Endothelial cell of umbilical vein (primary cell): ENCODE measurements at regions not wholly inside any gene's neighbourhood (a gene's known extent, or its start where the extent isn't known, plus 50 kb on each side); places are given as distances from the start of the nearest gene placed in this dataset.

Source experiments
- BruUV-seq: library from RNA; stranded (reverse); fragments of 400-500 nt; replicated peaks from 2 replicates; lab custom pipeline; 2021; lab: Mats Ljungman, UMichigan
- CTCF ChIA-PET: fragments of 300-600, 350-600 bp; sonication (Branson Sonifier 250); formaldehyde crosslinking; loops from one replicate; lab custom pipeline; 2021; ENCODE audit warnings: antibody characterized with exemption, inconsistent platforms; lab: Charles Lee
- POLR2A ChIA-PET: fragments of 300-600, 350-600 bp; sonication (Branson Sonifier 250); formaldehyde crosslinking; loops from one replicate; lab custom pipeline; 2021; ENCODE audit warnings: antibody characterized with exemption, inconsistent platforms; lab: Charles Lee
- DNase-seq: peaks from one replicate; pipeline ENCODE4 v3.0.0-alpha.2; 2011; ENCODE audit warnings: low read depth, low spot score
- FAIRE-seq: peaks from 2 replicates; lab custom pipeline; 2011; peaks lifted over from hg19 to GRCh38; lab: Jason Lieb, UNC
- H2AFZ ChIP-seq: 2 replicates; pipeline ENCODE4 v1.6.0; 2012; ENCODE audit warnings: low read depth, low read length, control low read depth, inconsistent platforms
- H3K27ac ChIP-seq: 2 replicates; pipeline ENCODE4 v1.5.1; 2011; ENCODE audit warnings: low read depth, mild to moderate bottlenecking, control low read depth, low read length, moderate library complexity; ENCODE audit not compliant: insufficient read depth
- H3K27me3 ChIP-seq, 2 experiments: 2 replicates each; pipeline versions ENCODE4 v1.6.0 to v1.6.1; 2011; ENCODE audit warnings: low read length in 2 of 2, mixed read lengths in 1 of 2; ENCODE audit not compliant: control insufficient read depth in 2 of 2, insufficient read depth in 2 of 2
- H3K36me3 ChIP-seq, 2 experiments: 2 replicates in 1 of 2; 3 replicates in 1 of 2; pipeline ENCODE4 v1.5.1; 2011; ENCODE audit warnings: low read length in 2 of 2, mild to moderate bottlenecking in 1 of 2, moderate library complexity in 1 of 2; ENCODE audit not compliant: control insufficient read depth in 2 of 2, insufficient read depth in 2 of 2; ENCODE audit errors: extremely low read depth in 1 of 2
- H3K4me1 ChIP-seq: 3 replicates; pipeline ENCODE4 v1.5.1; 2011; ENCODE audit warnings: mild to moderate bottlenecking, low read length; ENCODE audit not compliant: control insufficient read depth, insufficient read depth; ENCODE audit errors: extremely low read depth
- H3K4me2 ChIP-seq: 2 replicates; pipeline ENCODE4 v1.6.1; 2011; ENCODE audit warnings: low read length, control low read depth, mixed read lengths; ENCODE audit not compliant: insufficient read depth
- H3K4me3 ChIP-seq, 3 experiments: fragments of 200-600 bp in 1 of 3; sonication (generic), shearing (Covaris generic) in 1 of 3; replicated peaks in 1 of 3; 2 replicates each; pipeline ENCODE4 v1.5.1; 2011 to 2016; ENCODE audit warnings: control low read depth in 3 of 3, low read length in 3 of 3, mild to moderate bottlenecking in 2 of 3, inconsistent platforms in 1 of 3, low read depth in 1 of 3, moderate library complexity in 1 of 3; ENCODE audit not compliant: insufficient read depth in 1 of 3
- H3K79me2 ChIP-seq: 2 replicates; pipeline ENCODE4 v1.6.0; 2012; ENCODE audit warnings: low read length, inconsistent platforms; ENCODE audit not compliant: control insufficient read depth, insufficient read depth
- H3K9ac ChIP-seq: replicated peaks from 2 replicates; pipeline ENCODE3; 2011; ENCODE audit warnings: low read length, control low read depth; ENCODE audit not compliant: insufficient read depth; ENCODE audit errors: extremely low read depth
- H3K9me1 ChIP-seq: replicated peaks from 3 replicates; pipeline ENCODE4 v1.6.0; 2011; ENCODE audit warnings: mild to moderate bottlenecking, low read length; ENCODE audit not compliant: control insufficient read depth, insufficient read depth; ENCODE audit errors: extremely low read depth
- H3K9me3 ChIP-seq: replicated peaks from 2 replicates; pipeline ENCODE4 v1.5.1; 2012; ENCODE audit warnings: low read length, inconsistent platforms; ENCODE audit not compliant: control insufficient read depth, insufficient read depth
- H4K20me1 ChIP-seq: replicated peaks from 2 replicates; pipeline ENCODE3; 2011; ENCODE audit warnings: mild to moderate bottlenecking, low read length; ENCODE audit not compliant: control insufficient read depth, insufficient read depth; ENCODE audit errors: extremely low read depth
- CTCF ChIP-seq, 2 donors: IDR thresholded peaks; 1 replicate in 1 of 2; 2 replicates in 1 of 2; pipeline ENCODE4 v1.5.1; 2011; ENCODE audit warnings: low read length in 2 of 2, mild to moderate bottlenecking in 2 of 2, moderate library complexity in 2 of 2, control low read depth in 1 of 2, inconsistent platforms in 1 of 2, low read depth in 1 of 2; ENCODE audit not compliant: insufficient read depth in 1 of 2; ENCODE audit errors: extremely low read depth in 1 of 2
- EZH2 ChIP-seq: IDR thresholded peaks from 2 replicates; pipeline ENCODE4 v1.6.1; 2012; ENCODE audit warnings: borderline replicate concordance, low read depth, mild to moderate bottlenecking, moderate library complexity, low read length, inconsistent platforms; ENCODE audit not compliant: severe bottlenecking
- FOS ChIP-seq: IDR thresholded peaks from 2 replicates; pipeline ENCODE4 v1.6.1; 2011; ENCODE audit warnings: mild to moderate bottlenecking, low read length, moderate library complexity, borderline replicate concordance; ENCODE audit not compliant: insufficient read depth
- GATA2 ChIP-seq: IDR thresholded peaks from 2 replicates; pipeline ENCODE4 v1.7.0; 2011; ENCODE audit warnings: low read depth, mild to moderate bottlenecking, moderate library complexity, mixed read lengths, low read length; ENCODE audit not compliant: insufficient read length, insufficient read depth
- JUN ChIP-seq: IDR thresholded peaks from 2 replicates; pipeline ENCODE4 v1.6.1; 2011; ENCODE audit warnings: borderline replicate concordance, low read depth; ENCODE audit not compliant: insufficient read length, insufficient read depth
- MAX ChIP-seq: IDR thresholded peaks from 2 replicates; pipeline ENCODE4 v1.6.1; 2011; ENCODE audit not compliant: insufficient read depth, insufficient read length
- MYC ChIP-seq: IDR thresholded peaks from one replicate; pipeline ENCODE4 v1.6.1; 2011; ENCODE audit warnings: mild to moderate bottlenecking, low read depth, low read length
- POLR2A ChIP-seq: IDR thresholded peaks from 2 replicates; pipeline ENCODE4 v1.6.1; 2012; ENCODE audit warnings: low read depth, mild to moderate bottlenecking, control low read depth, low read length
- dilution Hi-C: fragments of 300-500 bp; cut with MboI; formaldehyde crosslinking; loops from one replicate; pipeline ENCODE4 v1.15.0; 2019; ENCODE audit warnings: low sequenced_read_pairs; ENCODE audit not compliant: extremely low pct_ligation_motif_present
- intact Hi-C: fragments of 100-400 bp; cut with micrococcal nuclease; formaldehyde crosslinking; loops from one replicate; pipeline ENCODE4 v1.10.0; 2022

DNA sequence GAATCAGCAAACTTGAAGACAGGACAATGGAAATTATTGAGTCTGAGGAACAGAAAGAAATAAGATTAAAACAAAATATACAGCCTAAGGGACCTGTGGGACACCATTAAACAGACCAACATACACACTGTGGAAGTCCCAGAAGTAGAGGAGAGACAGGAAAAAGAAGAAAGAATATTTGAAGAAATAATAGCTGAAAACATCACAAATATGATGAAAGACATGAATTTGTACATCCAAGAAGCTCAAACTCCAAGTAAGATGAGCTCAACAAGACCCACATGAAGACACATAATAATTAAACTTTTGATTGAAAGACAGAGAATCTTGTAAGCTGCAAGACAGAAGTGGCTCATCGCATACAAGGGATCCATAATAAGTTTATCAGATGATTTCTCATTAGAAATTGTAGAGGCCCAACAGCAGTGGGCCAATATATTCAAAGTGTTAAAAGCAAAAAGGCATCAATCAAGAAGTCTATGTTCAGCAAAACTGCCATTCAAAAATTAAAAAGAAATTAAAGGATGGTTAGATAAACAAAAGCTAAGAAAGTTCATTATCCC lies 311.3 kb upstream of the ADGRL2 start:
- POLR2A ChIA-PET = no interaction called here
- no TSS peak for BruUV-seq
- Histone ChIP-seq H3K36me3 (no peaks in the 10 kb centered on the region), H3K79me2 (no peaks in the 10 kb centered on the region), H3K27me3 (no peaks in the 10 kb centered on the region), H2AFZ (no peak overlapping the region), H3K9me1 (no peaks in the 10 kb centered on the region), H3K4me2 (no peak overlapping the region), H4K20me1 (no peaks in the 10 kb centered on the region), H3K4me3 (no peak overlapping the region), H3K9me3 (no peaks in the 10 kb centered on the region), H3K27ac (no peak overlapping the region), H3K4me1 (no peaks in the 10 kb centered on the region), H3K9ac (no peak overlapping the region)
- intact Hi-C loops (no loop called here), dilution Hi-C loops (no loop called here)
- FAIRE-seq = no peak
- no peak for DNase-seq
- no peak for TF ChIP-seq FOS
- no peak for TF ChIP-seq JUN
- TF ChIP-seq GATA2 = no peak
- TF ChIP-seq CTCF (IDR thresholded peaks at IDR 0.05; ENCODE audit: extremely low read depth in 1 of 2, insufficient read depth in 1 of 2, low read depth in 1 of 2, low read length in 2 of 2) = no peak
- no peak for TF ChIP-seq POLR2A
- TF ChIP-seq MAX = no peak
- TF ChIP-seq EZH2 = no peak
- TF ChIP-seq MYC = no peak
- CTCF ChIA-PET = interaction anchor here (0.7 to 1.4 kb wide), 4 partner anchors 9 to 120 kb away, joined by 3 to 4 read pairs (median 4); no protein-coding TSS in a partner anchor
